Activated CD8-positive, alpha-beta memory T cell treated with anti-CD3 and anti-CD28 coated beads, Interleukin-2, amount 10 ng/mL, durations not matched to agents 7 days and 5 days (primary cell): ENCODE measurements at regions not wholly inside any gene's neighbourhood (a gene's known extent, or its start where the extent isn't known, plus 50 kb on each side); places are given as distances from the start of the nearest gene placed in this dataset.

Source experiments
- ATAC-seq: fragments of 150-1000 bp; cut with Tn5 transposase; one replicate; pipeline ENCODE4 v1.10.0; 2021; ENCODE audit warnings: moderate library complexity
- CTCF ChIA-PET: fragments of 350-600 bp; sonication (Branson Sonifier 250); formaldehyde crosslinking; loops from one replicate; lab custom pipeline; 2021; ENCODE audit warnings: antibody characterized with exemption; lab: Charles Lee
- DNase-seq: peaks from one replicate; pipeline ENCODE4 v3.0.0-alpha.2; 2020
- H3K27ac Mint-ChIP-seq: one replicate; pipeline ENCODE4 v1.8.0; 2021; ENCODE audit warnings: mild to moderate bottlenecking, mixed read lengths
- H3K27me3 Mint-ChIP-seq: one replicate; pipeline ENCODE4 v1.8.0; 2021; ENCODE audit warnings: mixed read lengths
- H3K36me3 Mint-ChIP-seq: one replicate; pipeline ENCODE4 v1.8.0; 2021; ENCODE audit warnings: mild to moderate bottlenecking, mixed read lengths
- H3K4me1 Mint-ChIP-seq: one replicate; pipeline ENCODE4 v1.8.0; 2021; ENCODE audit warnings: mixed read lengths
- H3K4me3 Mint-ChIP-seq: one replicate; pipeline ENCODE4 v1.8.0; 2021; ENCODE audit warnings: mild to moderate bottlenecking, moderate library complexity, mixed read lengths
- H3K9me3 Mint-ChIP-seq: one replicate; pipeline ENCODE4 v1.8.0; 2022; ENCODE audit warnings: low read depth, mixed read lengths

GRCh38 chr1:4322881-4323280, 331.5 kb upstream of the AJAP1 start:
- Mint-ChIP-seq H3K27ac (no peak overlapping the region), H3K27me3 (no peaks in the 10 kb centered on the region), H3K36me3 (no peaks in the 10 kb centered on the region), H3K9me3 (no peaks in the 10 kb centered on the region), H3K4me1 (no peaks in the 10 kb centered on the region), H3K4me3 (no peak overlapping the region)
- CTCF ChIA-PET: no interaction called here
- ATAC-seq (no peak), DNase-seq (no peak)

- H3K9me3 Mint-ChIP-seq: no peaks in the 10 kb centered on the region
- no peak overlapping the region for H3K27ac Mint-ChIP-seq
- CTCF ChIA-PET: no interaction called here
- no peaks in the 10 kb centered on the region for H3K36me3 Mint-ChIP-seq
- no peak for ATAC-seq
- no peak overlapping the region for H3K4me3 Mint-ChIP-seq
- no peak for DNase-seq
- no peaks in the 10 kb centered on the region for H3K4me1 Mint-ChIP-seq
- H3K27me3 Mint-ChIP-seq: no peaks in the 10 kb centered on the region
Observed at GRCh38 chr1:4323309-4323708, 331.1 kb upstream of the AJAP1 start.

GRCh38 chr1:4324525-4324924, 329.9 kb upstream of the AJAP1 start:
- Mint-ChIP-seq H3K36me3 (no peaks in the 10 kb centered on the region), H3K4me1 (no peaks in the 10 kb centered on the region), H3K27me3 (no peaks in the 10 kb centered on the region), H3K4me3 (no peak overlapping the region), H3K27ac (no peak overlapping the region), H3K9me3 (no peaks in the 10 kb centered on the region)
- ATAC-seq (no peak), DNase-seq (no peak)
- CTCF ChIA-PET: no interaction called here

GRCh38 chr1:4327142-4327541, 327.3 kb upstream of the AJAP1 start:
- H3K27ac Mint-ChIP-seq: no peak overlapping the region
- no peak overlapping the region for H3K4me3 Mint-ChIP-seq
- H3K4me1 Mint-ChIP-seq: no peaks in the 10 kb centered on the region
- H3K36me3 Mint-ChIP-seq: no peaks in the 10 kb centered on the region
- H3K9me3 Mint-ChIP-seq: no peaks in the 10 kb centered on the region
- DNase-seq: no peak
- H3K27me3 Mint-ChIP-seq: no peaks in the 10 kb centered on the region
- no peak for ATAC-seq
- CTCF ChIA-PET: no interaction called here

- Mint-ChIP-seq H3K27ac (no peak overlapping the region), H3K27me3 (no peaks in the 10 kb centered on the region), H3K36me3 (no peaks in the 10 kb centered on the region), H3K4me1 (no peaks in the 10 kb centered on the region), H3K4me3 (no peak overlapping the region), H3K9me3 (peaks cover 2% of the 10 kb centered on the region)
- ATAC-seq: no peak
- CTCF ChIA-PET: no interaction called here
- DNase-seq: no peak
Observed at GRCh38 chr1:4328402-4329071, 325.9 kb upstream of the AJAP1 start.

GRCh38 chr1:4330805-4331766, 323.3 kb upstream of the AJAP1 start:
- no peaks in the 10 kb centered on the region for H3K36me3 Mint-ChIP-seq
- no peak overlapping the region for H3K4me3 Mint-ChIP-seq
- DNase-seq (no peak), ATAC-seq (no peak)
- peaks cover 4% of the 10 kb centered on the region for H3K9me3 Mint-ChIP-seq
- H3K4me1 Mint-ChIP-seq: no peaks in the 10 kb centered on the region
- H3K27me3 Mint-ChIP-seq: no peaks in the 10 kb centered on the region
- H3K27ac Mint-ChIP-seq: no peak overlapping the region
- CTCF ChIA-PET: no interaction called here

- no peaks in the 10 kb centered on the region for H3K4me1 Mint-ChIP-seq
- CTCF ChIA-PET: no interaction called here
- no peak overlapping the region for H3K4me3 Mint-ChIP-seq
- H3K9me3 Mint-ChIP-seq: peaks cover 9% of the 10 kb centered on the region
- ATAC-seq: no peak
- no peak for DNase-seq
- no peak overlapping the region for H3K27ac Mint-ChIP-seq
- H3K27me3 Mint-ChIP-seq: no peaks in the 10 kb centered on the region
- H3K36me3 Mint-ChIP-seq: no peaks in the 10 kb centered on the region
Observed at GRCh38 chr1:4331767-4332163, 322.6 kb upstream of the AJAP1 start.

- no peak for ATAC-seq
Observed at GRCh38 chr1:4336507-4336906, 317.9 kb upstream of the AJAP1 start.

GRCh38 chr1:4341421-4341820, 313.0 kb upstream of the AJAP1 start:
- ATAC-seq: no peak
- no peak overlapping the region for H3K27ac Mint-ChIP-seq
- H3K9me3 Mint-ChIP-seq: peaks cover 5% of the 10 kb centered on the region
- H3K27me3 Mint-ChIP-seq: no peaks in the 10 kb centered on the region
- no peaks in the 10 kb centered on the region for H3K4me1 Mint-ChIP-seq
- no peaks in the 10 kb centered on the region for H3K36me3 Mint-ChIP-seq
- CTCF ChIA-PET: no interaction called here
- no peak overlapping the region for H3K4me3 Mint-ChIP-seq
- no peak for DNase-seq

More at GRCh38 chr1:4336507-4336906, 317.9 kb upstream of the AJAP1 start:
- Mint-ChIP-seq H3K9me3 (peaks cover 9% of the 10 kb centered on the region), H3K4me1 (no peaks in the 10 kb centered on the region), H3K27ac (no peak overlapping the region), H3K4me3 (no peak overlapping the region), H3K36me3 (no peaks in the 10 kb centered on the region), H3K27me3 (no peaks in the 10 kb centered on the region)
- DNase-seq: no peak
- CTCF ChIA-PET: no interaction called here

GRCh38 chr1:4344065-4344732, 310.2 kb upstream of the AJAP1 start:
- H3K27ac Mint-ChIP-seq: no peak overlapping the region
- H3K4me3 Mint-ChIP-seq: no peak overlapping the region
- H3K9me3 Mint-ChIP-seq: peaks cover 2% of the 10 kb centered on the region
- no peaks in the 10 kb centered on the region for H3K27me3 Mint-ChIP-seq
- H3K36me3 Mint-ChIP-seq: no peaks in the 10 kb centered on the region
- ATAC-seq (no peak), DNase-seq (no peak)
- no peaks in the 10 kb centered on the region for H3K4me1 Mint-ChIP-seq
- CTCF ChIA-PET: no interaction called here

- CTCF ChIA-PET: no interaction called here
- H3K36me3 Mint-ChIP-seq: no peaks in the 10 kb centered on the region
- no peak for DNase-seq
- no peaks in the 10 kb centered on the region for H3K4me1 Mint-ChIP-seq
- H3K27ac Mint-ChIP-seq: no peak overlapping the region
- H3K4me3 Mint-ChIP-seq: no peak overlapping the region
- peaks cover 2% of the 10 kb centered on the region for H3K9me3 Mint-ChIP-seq
- no peak for ATAC-seq
- no peaks in the 10 kb centered on the region for H3K27me3 Mint-ChIP-seq
Observed at GRCh38 chr1:4345094-4345493, 309.3 kb upstream of the AJAP1 start.

GRCh38 chr1:4346131-4346530, 308.3 kb upstream of the AJAP1 start:
- ATAC-seq (no peak), DNase-seq (no peak)
- Mint-ChIP-seq H3K4me1 (no peaks in the 10 kb centered on the region), H3K27ac (no peak overlapping the region), H3K4me3 (no peak overlapping the region), H3K9me3 (peaks cover 2% of the 10 kb centered on the region), H3K36me3 (no peaks in the 10 kb centered on the region), H3K27me3 (no peaks in the 10 kb centered on the region)
- CTCF ChIA-PET: no interaction called here

- Mint-ChIP-seq H3K27me3 (no peaks in the 10 kb centered on the region), H3K4me1 (no peaks in the 10 kb centered on the region), H3K9me3 (no peaks in the 10 kb centered on the region), H3K4me3 (no peak overlapping the region), H3K36me3 (no peaks in the 10 kb centered on the region), H3K27ac (no peak overlapping the region)
- ATAC-seq: no peak
- no peak for DNase-seq
- CTCF ChIA-PET: no interaction called here
Observed at GRCh38 chr1:4351453-4351852, 303.0 kb upstream of the AJAP1 start.
